ENCODE measurements at regions not wholly inside any gene's neighbourhood (a gene's known extent, or its start where the extent isn't known, plus 50 kb on each side); places are given as distances from the start of the nearest gene placed in this dataset.

DNA sequence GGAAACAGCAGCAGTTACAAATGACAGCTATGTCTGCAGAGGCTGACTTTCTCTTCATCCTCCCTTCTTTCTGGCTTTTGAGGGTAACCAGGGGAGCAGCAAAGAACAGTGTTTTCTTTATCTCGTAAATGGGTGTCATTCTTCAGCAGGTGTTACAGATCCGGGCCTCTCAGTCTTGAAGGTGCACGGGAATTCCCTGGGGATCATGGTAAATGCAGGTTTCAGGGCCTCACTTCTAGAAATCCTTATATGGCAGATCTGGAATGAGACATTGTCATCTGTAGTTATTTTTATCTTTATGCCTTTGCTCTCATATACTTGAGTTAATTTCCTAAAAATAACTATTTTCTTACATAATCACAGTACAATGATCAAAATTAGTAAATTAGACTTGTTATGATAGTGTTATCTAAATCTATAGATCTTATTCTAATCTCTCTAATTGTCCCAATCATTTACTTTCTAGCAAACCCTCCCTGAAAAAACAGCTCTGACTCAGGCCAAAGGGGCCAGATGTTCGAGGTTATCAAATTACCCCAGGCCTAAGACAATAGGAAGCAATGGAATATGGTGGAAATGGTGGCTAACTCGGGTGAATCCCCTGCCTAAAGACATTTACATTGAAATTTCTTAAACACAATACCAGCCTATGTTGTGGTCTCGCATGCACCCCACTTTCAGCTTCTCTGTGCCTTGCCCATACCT, 145.0 kb downstream of the CAND1 start:
- DNase-seq, result no peak
- H3K4me3 Mint-ChIP-seq, result no peak overlapping the region
- H3K27me3 Mint-ChIP-seq, result no peaks in the 10 kb centered on the region
- H3K9me3 Mint-ChIP-seq, result peaks cover 5% of the 10 kb centered on the region
- no peaks in the 10 kb centered on the region for H3K4me1 Mint-ChIP-seq
- H3K36me3 Mint-ChIP-seq, result no peaks in the 10 kb centered on the region
- no peak overlapping the region for H3K27ac Mint-ChIP-seq

- Mint-ChIP-seq H3K4me3 (no peak overlapping the region), H3K4me1 (no peaks in the 10 kb centered on the region), H3K27me3 (no peaks in the 10 kb centered on the region), H3K9me3 (peaks cover 5% of the 10 kb centered on the region), H3K36me3 (no peaks in the 10 kb centered on the region), H3K27ac (no peak overlapping the region)
- no peak for DNase-seq
These were observed 146.3 kb downstream of the CAND1 start for GRCh38 chr12:67415473-67415872.

GRCh38 chr12:67419810-67420209, 150.7 kb downstream of the CAND1 start:
- no peak overlapping the region for H3K27ac Mint-ChIP-seq
- no peaks in the 10 kb centered on the region for H3K27me3 Mint-ChIP-seq
- no peaks in the 10 kb centered on the region for H3K9me3 Mint-ChIP-seq
- no peak overlapping the region for H3K4me3 Mint-ChIP-seq
- DNase-seq, result no peak
- H3K4me1 Mint-ChIP-seq, result no peaks in the 10 kb centered on the region
- H3K36me3 Mint-ChIP-seq, result no peaks in the 10 kb centered on the region

GRCh38 chr12:67420506-67420905, 151.3 kb downstream of the CAND1 start:
- H3K36me3 Mint-ChIP-seq, result no peaks in the 10 kb centered on the region
- H3K4me1 Mint-ChIP-seq, result no peaks in the 10 kb centered on the region
- no peak for DNase-seq
- no peak overlapping the region for H3K4me3 Mint-ChIP-seq
- no peaks in the 10 kb centered on the region for H3K9me3 Mint-ChIP-seq
- no peak overlapping the region for H3K27ac Mint-ChIP-seq
- H3K27me3 Mint-ChIP-seq, result no peaks in the 10 kb centered on the region

DNA sequence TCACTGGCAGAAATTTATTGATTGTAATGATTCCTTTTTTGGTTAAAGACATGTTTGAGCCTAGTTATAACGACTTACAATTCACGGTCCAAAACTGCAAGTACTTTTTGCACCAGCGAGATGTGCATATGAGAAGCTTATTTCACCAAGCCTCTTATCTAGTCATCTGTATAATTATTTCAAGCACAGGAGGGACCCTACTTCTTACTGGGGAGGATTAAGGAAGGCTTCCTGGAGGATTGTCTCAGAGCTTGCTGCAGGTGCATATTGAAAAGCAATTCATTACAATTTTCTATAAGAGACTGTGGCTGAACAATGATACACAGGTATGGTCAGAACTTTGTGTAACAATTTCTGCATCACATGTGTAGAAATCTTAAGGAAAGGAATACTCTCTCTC, 152.9 kb downstream of the CAND1 start:
- DNase-seq, result no peak
- no peaks in the 10 kb centered on the region for H3K36me3 Mint-ChIP-seq
- no peak overlapping the region for H3K27ac Mint-ChIP-seq
- no peaks in the 10 kb centered on the region for H3K27me3 Mint-ChIP-seq
- no peaks in the 10 kb centered on the region for H3K9me3 Mint-ChIP-seq
- no peak overlapping the region for H3K4me3 Mint-ChIP-seq
- H3K4me1 Mint-ChIP-seq, result peaks cover 12% of the 10 kb centered on the region

DNA sequence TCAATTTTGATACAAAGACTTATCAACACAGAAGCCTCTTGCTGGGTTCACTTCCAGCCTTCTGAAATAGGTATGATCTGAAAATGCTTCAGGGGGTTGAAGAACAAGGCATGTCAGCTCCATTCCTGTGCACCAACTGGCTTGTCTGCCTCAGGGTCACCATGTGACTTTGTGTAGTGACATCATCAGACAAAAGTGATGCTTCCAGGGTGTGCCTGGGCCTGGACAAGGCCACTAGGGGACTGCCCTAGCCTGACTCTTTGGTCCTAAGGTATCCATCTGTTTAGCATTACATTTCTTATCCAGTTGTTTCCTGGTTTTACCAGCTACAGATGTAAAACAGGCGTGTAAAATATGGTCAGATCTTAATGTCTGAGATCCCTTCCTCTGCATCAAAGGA, 155.6 kb downstream of the CAND1 start:
- Mint-ChIP-seq H3K27ac (no peak overlapping the region), H3K4me3 (no peak overlapping the region), H3K36me3 (no peaks in the 10 kb centered on the region), H3K4me1 (peaks cover 12% of the 10 kb centered on the region), H3K27me3 (no peaks in the 10 kb centered on the region), H3K9me3 (no peaks in the 10 kb centered on the region)
- DNase-seq, result no peak

- Mint-ChIP-seq H3K9me3 (no peaks in the 10 kb centered on the region), H3K27me3 (no peaks in the 10 kb centered on the region), H3K4me1 (peaks cover 12% of the 10 kb centered on the region), H3K27ac (no peak overlapping the region), H3K36me3 (no peaks in the 10 kb centered on the region), H3K4me3 (no peak overlapping the region)
- no peak for DNase-seq
These were observed 156.2 kb downstream of the CAND1 start for GRCh38 chr12:67425394-67425793.

- H3K4me3 Mint-ChIP-seq, result no peak overlapping the region
- H3K4me1 Mint-ChIP-seq, result peaks cover 12% of the 10 kb centered on the region
- H3K27me3 Mint-ChIP-seq, result no peaks in the 10 kb centered on the region
- no peak overlapping the region for H3K27ac Mint-ChIP-seq
- H3K36me3 Mint-ChIP-seq, result no peaks in the 10 kb centered on the region
- H3K9me3 Mint-ChIP-seq, result no peaks in the 10 kb centered on the region
- no peak for DNase-seq
These were observed 156.9 kb downstream of the CAND1 start for GRCh38 chr12:67426067-67426466.

DNA sequence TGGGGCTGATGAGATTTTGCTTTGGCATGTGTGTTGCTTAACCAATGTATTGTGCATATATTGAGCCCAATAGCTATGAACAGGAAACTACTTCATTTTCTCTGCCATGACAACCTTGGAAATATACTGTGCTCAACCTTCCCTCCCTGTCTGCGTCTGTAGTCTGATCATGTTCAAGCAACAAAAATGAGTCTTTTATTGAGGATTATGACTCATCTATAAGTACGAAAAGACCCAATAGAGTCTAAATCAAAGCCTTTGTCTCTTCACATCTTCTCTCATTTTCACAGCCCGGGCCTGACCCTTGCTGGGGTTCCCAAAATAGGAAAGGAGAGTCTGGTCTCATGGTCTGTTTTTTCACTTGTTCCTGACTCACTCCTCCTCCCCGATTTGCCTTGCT, 158.2 kb downstream of the CAND1 start:
- H3K27me3 Mint-ChIP-seq, result no peaks in the 10 kb centered on the region
- DNase-seq, result no peak
- H3K4me1 Mint-ChIP-seq, result peaks cover 12% of the 10 kb centered on the region
- H3K9me3 Mint-ChIP-seq, result no peaks in the 10 kb centered on the region
- no peak overlapping the region for H3K4me3 Mint-ChIP-seq
- H3K36me3 Mint-ChIP-seq, result no peaks in the 10 kb centered on the region
- no peak overlapping the region for H3K27ac Mint-ChIP-seq

DNA sequence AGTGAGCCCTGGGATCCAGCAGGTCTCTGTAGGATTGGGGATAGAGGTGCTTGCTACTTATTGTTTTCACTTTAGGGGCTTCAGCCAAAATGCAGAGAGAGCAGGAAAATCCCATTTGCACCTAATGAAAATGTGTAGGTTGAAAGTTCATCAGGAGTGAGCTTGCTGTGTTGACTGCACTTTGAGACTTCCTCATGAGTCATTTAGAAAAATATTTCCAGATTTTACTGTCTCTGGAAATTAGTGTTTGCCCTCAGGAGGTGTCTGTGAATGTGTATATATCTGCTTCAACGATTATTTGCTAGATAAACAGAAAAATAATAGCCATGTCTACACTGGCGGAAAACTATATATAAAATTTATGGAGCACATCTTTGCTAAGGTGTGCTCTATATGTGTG, 159.3 kb downstream of the CAND1 start:
- H3K27me3 Mint-ChIP-seq, result no peaks in the 10 kb centered on the region
- no peak overlapping the region for H3K4me3 Mint-ChIP-seq
- H3K27ac Mint-ChIP-seq, result no peak overlapping the region

GRCh38 chr12:67430708-67431335, 161.7 kb downstream of the CAND1 start:
- Mint-ChIP-seq H3K27ac (no peak overlapping the region), H3K27me3 (no peaks in the 10 kb centered on the region), H3K9me3 (no peaks in the 10 kb centered on the region), H3K4me3 (no peak overlapping the region), H3K4me1 (peaks cover 15% of the 10 kb centered on the region), H3K36me3 (no peaks in the 10 kb centered on the region)
- DNase-seq, result no peak

More for the DNA sequence above, 159.3 kb downstream of the CAND1 start:
- Mint-ChIP-seq H3K4me1 (peaks cover 12% of the 10 kb centered on the region), H3K9me3 (no peaks in the 10 kb centered on the region), H3K36me3 (no peaks in the 10 kb centered on the region)
- DNase-seq, result no peak

DNA sequence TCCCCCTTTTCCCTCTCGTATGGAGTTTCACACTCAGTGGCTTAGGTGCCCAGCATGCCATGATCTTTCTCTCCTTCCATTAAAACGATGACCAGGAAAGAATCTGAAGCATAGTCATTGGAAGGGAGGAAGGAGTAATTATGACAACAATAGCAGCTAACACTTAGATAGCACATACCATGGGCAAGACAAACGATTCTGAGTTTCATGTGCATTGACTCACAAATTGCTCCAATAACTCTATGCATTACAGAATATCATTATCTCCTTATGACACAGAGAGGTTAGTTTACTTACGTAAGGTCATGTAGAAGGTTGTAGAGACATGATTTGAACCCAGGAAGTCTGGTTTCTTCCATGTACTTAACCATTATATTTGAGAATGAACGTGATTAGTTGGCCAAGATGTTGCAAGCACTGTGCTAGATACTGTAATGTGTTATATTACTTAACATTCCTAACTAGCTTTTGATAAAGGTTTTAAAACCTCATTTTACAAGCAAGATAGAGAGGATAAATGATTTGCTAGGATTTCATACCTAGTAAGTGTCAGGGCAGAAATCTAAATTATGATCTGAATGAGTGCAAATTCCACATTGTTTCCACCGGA, 162.4 kb downstream of the CAND1 start:
- H3K27me3 Mint-ChIP-seq, result no peaks in the 10 kb centered on the region
- H3K4me1 Mint-ChIP-seq, result peaks cover 9% of the 10 kb centered on the region
- no peak overlapping the region for H3K4me3 Mint-ChIP-seq
- H3K9me3 Mint-ChIP-seq, result no peaks in the 10 kb centered on the region
- H3K27ac Mint-ChIP-seq, result no peak overlapping the region
- no peaks in the 10 kb centered on the region for H3K36me3 Mint-ChIP-seq
- no peak for DNase-seq

DNA sequence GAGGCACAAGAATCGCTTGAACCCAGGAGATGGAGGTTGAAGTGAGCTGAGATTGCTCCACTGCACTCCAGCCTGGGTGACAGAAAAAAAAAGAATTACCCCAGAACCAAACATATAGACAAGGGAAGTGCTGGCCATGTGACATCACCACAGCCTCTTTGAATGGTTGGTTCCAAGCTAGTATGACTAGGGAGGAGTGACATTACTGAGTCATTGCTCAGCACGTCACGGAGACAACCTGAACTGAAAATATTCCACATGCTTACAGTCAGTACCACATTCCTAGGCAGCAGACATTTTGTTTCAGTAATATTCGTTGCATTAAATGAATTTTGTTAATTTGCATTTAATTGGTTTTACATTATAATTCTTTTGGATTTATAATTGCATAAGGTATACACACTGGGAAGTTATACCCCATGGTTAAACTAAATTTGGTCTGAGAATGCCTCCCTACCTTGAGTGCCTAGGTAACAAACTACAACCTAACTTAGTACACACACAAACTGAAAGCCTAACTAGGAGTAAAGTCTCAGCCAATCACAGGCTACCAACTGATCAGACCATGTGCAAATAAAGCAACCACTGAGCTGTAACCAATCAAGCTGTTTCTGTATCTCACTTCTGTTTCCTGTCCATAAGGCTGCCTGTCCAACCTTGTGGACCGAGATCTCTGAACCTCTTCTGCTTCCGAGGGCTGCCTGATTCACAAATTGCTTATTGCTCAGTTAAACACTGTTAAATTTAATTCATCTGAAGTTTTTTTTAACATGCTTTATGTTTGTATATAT, 164.4 kb downstream of the CAND1 start:
- Mint-ChIP-seq H3K27me3 (no peaks in the 10 kb centered on the region), H3K4me1 (peaks cover 9% of the 10 kb centered on the region), H3K9me3 (peaks cover 2% of the 10 kb centered on the region), H3K4me3 (no peak overlapping the region), H3K36me3 (no peaks in the 10 kb centered on the region), H3K27ac (no peak overlapping the region)
- no peak for DNase-seq

DNA sequence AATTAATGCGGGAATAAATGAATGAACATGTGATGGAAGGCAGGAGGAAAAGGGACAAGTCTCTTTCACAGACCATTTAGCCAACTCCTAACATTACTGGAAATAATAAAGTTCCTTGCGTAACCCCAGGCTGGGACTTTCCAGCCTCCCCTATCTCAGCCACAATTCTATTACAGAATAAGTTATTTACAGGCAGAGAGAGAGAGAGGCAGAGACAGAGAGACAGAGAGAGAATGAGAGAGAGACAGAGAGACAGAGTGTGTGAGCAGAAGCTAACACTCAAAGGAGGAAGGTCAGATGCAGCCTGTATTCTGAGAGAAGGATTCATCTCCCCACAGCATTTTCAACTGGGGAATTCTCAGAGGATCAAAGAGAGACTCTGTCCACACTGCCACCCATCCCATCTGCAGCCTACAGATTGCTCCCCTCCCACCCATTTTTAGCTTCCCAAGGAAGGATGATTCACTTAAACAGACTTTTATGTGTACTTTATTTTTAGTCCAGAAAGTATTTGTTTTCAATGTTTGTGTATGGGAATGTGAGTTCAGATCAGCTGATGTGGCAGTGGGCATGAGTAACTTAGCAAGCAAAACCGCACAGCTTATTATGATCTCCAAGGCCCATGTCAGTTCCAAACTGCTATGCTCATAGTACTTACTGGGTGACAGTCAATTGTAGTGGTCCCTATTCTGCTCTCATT, 165.7 kb downstream of the CAND1 start:
- Mint-ChIP-seq H3K36me3 (no peaks in the 10 kb centered on the region), H3K9me3 (peaks cover 4% of the 10 kb centered on the region), H3K27ac (no peak overlapping the region), H3K27me3 (no peaks in the 10 kb centered on the region), H3K4me3 (no peak overlapping the region), H3K4me1 (peaks cover 9% of the 10 kb centered on the region)
- no peak for DNase-seq

- H3K4me1 Mint-ChIP-seq, result peaks cover 11% of the 10 kb centered on the region
- H3K9me3 Mint-ChIP-seq, result peaks cover 4% of the 10 kb centered on the region
- no peak overlapping the region for H3K4me3 Mint-ChIP-seq
- H3K36me3 Mint-ChIP-seq, result no peaks in the 10 kb centered on the region
- no peak for DNase-seq
- no peak overlapping the region for H3K27ac Mint-ChIP-seq
- no peaks in the 10 kb centered on the region for H3K27me3 Mint-ChIP-seq
These were observed 167.1 kb downstream of the CAND1 start for GRCh38 chr12:67436230-67436629.
